ENCODE measurements at regions not wholly inside any gene's neighbourhood (a gene's known extent, or its start where the extent isn't known, plus 50 kb on each side); places are given as distances from the start of the nearest gene placed in this dataset.

DNA sequence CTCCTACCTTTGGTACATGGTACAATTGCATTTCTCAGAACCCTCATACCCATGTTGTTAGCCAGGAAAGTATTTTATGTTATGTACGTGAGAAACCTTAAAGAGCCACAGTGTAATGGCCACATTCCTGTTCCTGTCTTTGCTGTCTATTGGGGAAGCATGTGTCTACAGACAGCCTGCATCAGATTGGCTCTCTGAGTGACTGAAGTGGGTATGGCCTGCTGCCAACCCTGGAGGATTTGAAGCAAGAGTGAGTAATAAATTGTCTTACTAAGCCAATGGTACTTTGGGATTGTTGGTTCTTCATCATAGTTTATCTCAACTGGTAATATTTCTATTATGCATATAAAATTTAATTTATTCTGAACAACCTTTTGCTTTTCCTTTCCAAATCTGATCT lies 574.1 kb downstream of the LMO7 start:
- DNase-seq (ENCODE audit: low read depth) = no peak

DNA sequence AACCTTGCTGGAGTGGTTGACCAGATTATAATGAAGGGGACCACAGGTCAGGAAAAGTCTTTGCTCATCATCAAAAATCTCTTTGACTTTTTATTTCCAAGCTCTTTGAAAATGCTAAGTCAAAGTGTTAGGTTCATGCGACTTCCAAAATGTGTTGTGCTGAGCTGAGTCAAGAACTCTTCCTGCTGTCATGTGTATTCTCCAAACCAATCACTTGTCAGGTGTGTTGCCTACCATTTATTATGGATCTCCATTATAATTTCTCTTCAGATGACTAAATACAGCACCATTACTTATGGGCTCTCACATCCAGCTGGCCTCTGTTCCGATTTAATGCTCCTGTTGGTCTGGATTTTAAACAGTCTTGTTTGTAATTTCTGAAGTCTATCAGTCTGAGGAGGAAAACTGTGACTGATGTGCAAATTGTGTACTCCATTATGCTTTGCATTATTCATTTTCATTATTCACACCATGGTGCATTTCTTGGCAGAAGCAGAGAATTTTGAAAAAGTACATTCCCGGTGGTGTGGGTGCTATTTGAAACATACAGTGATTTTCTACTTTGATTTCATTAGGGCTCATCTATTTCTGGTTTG lies 562.5 kb downstream of the LMO7 start:
- no peak for DNase-seq (ENCODE audit: low read depth)

DNA sequence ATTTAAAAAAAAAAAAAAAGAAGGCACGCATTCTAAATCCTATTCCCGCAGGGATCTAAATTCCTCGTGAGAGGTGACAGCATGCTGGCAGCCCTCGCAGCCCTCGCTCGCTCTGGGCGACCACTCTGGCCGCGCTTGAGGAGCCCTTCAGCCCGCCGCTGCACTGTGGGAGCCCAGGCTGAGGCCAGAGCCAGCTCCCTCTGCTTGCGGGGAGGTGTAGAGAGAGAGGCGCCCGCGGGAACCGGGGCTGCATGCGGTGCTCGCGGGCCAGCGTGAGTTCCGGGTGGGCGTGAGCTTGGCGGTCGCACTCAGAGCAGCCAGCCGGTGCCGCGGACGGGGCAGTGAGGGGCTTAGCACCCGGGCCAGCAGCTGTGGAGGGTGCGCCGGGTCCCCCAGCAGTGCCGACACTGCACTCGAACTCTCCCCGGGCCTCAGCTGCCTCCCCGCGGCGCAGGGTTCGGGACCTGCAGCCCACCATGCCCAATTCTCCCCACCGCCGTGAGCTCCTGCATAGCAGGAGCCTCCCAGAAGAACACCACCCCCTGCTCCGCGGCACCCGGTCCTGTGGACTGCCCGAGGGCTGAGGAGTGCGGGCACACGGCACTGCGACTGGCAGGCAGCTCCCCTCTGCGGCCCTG lies 553.9 kb downstream of the LMO7 start:
- no peak for DNase-seq (ENCODE audit: low read depth)

DNA sequence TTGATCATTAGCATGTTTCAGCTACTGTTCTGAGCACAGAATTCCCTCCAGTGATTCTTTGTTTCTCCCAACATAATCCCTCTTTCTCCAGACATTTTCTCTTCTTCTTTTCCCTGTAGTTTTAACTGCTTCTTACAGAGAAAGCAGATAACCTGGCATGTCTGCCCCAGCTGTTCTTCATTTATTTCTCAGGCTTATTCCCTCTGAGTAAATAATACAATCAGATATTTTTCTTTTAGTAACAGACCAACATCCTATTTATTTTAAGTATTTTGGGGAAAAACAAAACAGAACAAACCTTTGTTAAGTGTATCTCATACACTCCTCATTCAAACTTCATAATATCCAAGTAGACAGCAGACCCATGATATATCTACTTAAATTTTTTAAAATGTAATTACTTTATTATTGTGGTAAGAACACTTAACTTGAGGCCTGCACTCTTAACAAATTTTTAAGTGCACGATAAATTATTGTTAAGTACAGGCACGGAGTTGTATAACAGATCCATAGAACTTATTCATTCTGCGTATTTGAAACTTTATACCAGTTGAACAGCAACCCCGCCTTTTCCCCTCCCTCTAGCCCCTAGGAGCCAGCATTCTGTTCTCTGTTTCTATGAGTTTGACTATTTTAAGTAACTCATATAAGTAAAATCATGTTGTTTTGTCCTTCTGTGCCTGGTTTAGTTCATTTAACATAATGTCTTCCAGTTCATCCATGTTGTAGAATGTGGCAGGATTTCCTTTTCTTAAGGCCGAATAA lies 540.0 kb downstream of the LMO7 start:
- no peak for DNase-seq (ENCODE audit: low read depth)

DNA sequence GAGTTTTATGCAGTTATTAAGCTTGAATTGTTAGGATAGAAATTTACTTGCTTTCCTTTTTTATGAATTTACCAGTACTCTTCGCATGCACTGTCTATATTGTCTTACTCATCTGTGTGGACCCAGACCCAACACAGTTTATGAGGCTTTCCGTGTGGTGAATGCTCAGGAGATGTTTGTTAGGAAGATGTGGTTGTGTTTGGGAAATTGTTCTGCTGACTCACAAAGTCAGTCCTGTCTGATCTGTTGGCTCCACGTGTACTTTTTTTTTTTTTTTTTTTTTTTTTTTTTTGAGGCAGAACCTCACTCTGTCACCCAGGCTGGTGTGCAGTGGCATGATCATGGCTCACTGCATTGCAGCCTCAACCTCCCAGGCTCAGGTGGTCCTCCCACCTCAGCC lies 532.5 kb downstream of the LMO7 start:
- DNase-seq (ENCODE audit: low read depth) = no peak

GRCh38 chr13:76164290-76164689 lies 528.2 kb downstream of the LMO7 start:
- no peak for DNase-seq (ENCODE audit: low read depth)

GRCh38 chr13:76163761-76164160 lies 527.6 kb downstream of the LMO7 start:
- DNase-seq (ENCODE audit: low read depth) = peak; percentile 29

GRCh38 chr13:76160961-76161925 lies 525.1 kb downstream of the LMO7 start:
- DNase-seq (ENCODE audit: low read depth) = peak; percentile 39

- DNase-seq (ENCODE audit: low read depth) = no peak
These were observed 524.4 kb downstream of the LMO7 start for GRCh38 chr13:76160506-76160905.

GRCh38 chr13:76157926-76158325 lies 521.8 kb downstream of the LMO7 start:
- no peak for DNase-seq (ENCODE audit: low read depth)

DNA sequence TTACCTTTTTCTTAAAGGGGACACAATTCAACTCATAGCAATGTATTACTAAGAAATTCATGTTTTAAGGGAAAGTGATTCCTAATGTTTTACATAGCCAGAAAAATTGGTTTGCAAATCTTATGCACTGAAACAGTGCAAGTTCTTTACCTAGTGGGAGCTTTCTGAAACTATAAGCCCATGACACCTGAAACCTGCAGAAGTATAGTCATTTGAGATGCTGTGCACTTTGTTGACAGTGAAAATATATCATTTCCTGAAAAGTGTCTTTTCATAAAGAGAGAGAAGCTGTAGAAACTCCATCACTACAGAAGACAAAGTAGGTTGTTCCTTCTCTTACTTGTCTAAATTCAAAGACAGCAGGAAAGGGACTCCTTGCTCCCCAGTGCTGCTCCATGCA lies 517.1 kb downstream of the LMO7 start:
- no peak for DNase-seq (ENCODE audit: low read depth)

GRCh38 chr13:76148926-76149325 lies 512.8 kb downstream of the LMO7 start:
- DNase-seq (ENCODE audit: low read depth) = no peak

GRCh38 chr13:76148374-76148773 lies 512.2 kb downstream of the LMO7 start:
- no peak for DNase-seq (ENCODE audit: low read depth)

DNA sequence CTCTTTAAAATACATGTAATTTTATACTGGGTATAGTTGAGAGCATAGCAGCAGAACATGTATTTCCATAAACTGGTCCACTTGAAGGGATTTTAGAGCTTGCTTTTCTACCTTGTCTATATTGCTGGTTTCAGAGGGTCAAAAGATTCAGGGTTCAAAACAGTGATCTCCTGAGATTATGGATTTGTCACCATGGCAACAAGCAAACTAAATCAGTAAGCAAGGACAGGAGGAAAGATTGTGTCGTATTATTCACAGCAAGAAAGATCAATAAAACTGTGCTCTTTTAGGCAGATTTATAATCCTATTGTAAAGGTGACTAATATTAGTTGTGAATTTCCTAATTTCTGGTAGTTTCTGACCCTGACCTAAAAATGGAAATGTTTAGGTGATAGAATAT lies 496.4 kb downstream of the LMO7 start:
- no peak for DNase-seq (ENCODE audit: low read depth)

GRCh38 chr13:76131551-76131950 lies 495.4 kb downstream of the LMO7 start:
- DNase-seq (ENCODE audit: low read depth) = peak; percentile 43

GRCh38 chr13:76129305-76130000 lies 493.3 kb downstream of the LMO7 start:
- peak; percentile 64 for DNase-seq (ENCODE audit: low read depth)

DNA sequence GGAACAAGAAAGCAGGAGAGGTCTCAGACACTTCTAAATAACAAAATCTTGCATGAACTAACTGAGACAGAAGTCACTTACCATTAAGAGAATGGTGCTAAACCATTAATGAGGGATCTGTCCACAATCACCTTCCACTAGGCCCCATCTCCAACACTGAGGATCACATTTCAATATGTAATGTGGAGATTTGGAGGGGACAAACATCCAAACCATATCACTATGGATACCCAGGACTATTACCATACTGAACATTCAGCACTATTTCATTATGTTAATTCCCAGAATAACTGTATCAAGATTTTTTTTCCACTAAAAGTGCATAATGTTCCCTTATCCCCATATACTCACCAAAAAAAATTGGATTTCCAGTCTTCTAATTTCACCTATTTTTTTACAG lies 491.8 kb downstream of the LMO7 start:
- DNase-seq (ENCODE audit: low read depth) = no peak

- no peak for DNase-seq (ENCODE audit: low read depth)
These were observed 487.4 kb downstream of the LMO7 start for GRCh38 chr13:76123548-76123947.

- DNase-seq (ENCODE audit: low read depth) = peak; percentile 35
These were observed 480.7 kb downstream of the LMO7 start for GRCh38 chr13:76116751-76117360.

DNA sequence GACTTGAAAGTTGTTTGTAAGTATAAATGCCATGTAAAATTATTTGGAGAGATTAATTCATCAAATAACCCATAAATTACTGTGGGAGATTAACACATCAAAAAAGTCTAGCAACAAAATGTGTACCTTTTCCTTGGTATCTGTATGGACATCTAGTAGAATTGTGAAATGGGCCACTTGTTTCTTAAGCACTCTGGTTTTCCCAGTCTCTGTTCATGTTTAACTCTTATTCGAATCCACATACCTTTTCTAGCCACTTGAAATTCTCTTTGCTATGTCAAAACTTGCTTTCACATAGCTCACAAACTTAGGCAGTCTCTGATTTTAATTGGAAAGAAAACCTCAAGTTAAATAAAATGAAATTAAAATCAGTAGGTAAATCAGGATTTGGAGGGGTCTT lies 470.6 kb downstream of the LMO7 start:
- no peak for DNase-seq (ENCODE audit: low read depth)

DNA sequence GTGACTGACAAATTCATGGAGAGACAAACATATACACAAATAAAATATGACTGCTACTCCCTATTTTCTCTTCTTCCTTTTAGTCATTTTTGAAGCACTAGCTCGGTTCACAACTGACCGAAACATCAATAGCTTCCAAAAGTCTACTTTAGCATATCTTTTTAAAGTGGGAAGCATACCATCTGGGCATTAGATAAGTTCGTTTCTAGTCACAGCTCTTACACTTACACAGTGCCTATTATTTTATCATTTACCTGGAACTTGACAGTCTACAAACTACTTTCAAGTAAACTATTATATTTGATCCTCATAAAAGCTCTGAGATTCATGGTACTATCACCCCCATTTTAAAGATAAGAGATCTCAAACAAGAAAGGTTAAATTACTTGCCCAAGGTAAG lies 458.5 kb downstream of the LMO7 start:
- DNase-seq (ENCODE audit: low read depth) = no peak
